ENCODE measurements at regions not wholly inside any gene's neighbourhood (a gene's known extent, or its start where the extent isn't known, plus 50 kb on each side); places are given as distances from the start of the nearest gene placed in this dataset.

DNA sequence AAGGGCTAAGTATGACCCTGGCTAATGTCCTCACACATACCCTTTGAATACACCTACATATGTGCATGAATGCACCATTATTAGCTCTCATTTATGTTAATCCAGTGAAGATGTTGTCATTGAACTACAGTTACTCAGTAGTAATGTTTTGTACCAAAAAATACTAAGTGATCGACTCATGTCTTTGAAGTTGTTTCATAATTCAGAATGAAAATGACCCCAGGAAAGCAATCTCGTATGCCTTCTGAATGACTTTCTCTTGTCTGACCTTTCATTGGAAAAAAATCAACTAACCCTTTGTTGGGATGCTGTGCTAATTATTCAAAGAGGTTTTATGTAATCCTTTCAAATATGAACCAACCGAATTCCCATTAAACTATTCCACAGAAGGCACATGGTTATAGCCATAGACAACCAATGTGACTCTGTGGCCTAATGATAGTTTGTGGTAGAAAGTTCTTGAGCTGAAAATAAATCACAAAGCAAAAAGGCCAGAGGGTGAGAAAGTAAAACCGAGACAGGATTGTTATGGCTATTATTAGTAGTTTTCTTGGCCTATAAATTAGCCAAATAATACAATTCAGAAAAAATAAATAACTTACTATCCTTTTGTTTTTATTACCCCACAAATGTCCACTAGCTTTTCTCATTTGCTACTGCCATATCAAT, 86.8 kb upstream of the STARD13 start:
- no peak for DNase-seq

DNA sequence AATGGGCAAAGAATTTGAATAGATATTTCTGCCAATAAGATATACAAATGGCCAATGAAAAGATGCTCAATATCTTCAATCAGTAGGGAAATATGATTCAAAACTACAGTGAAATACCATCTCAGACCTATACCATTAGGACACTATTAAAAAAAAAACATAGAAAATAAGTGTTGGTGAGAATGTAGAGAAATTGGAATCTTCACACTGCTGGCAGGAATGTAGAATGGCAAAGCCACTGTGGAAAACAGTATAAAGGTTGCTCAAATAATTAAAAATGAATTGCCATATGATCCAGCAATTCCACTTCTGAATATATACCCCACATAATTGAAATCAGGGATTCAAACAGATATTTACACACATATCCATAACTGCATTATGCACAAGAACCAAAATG, 88.1 kb upstream of the STARD13 start:
- no peak for DNase-seq

DNA sequence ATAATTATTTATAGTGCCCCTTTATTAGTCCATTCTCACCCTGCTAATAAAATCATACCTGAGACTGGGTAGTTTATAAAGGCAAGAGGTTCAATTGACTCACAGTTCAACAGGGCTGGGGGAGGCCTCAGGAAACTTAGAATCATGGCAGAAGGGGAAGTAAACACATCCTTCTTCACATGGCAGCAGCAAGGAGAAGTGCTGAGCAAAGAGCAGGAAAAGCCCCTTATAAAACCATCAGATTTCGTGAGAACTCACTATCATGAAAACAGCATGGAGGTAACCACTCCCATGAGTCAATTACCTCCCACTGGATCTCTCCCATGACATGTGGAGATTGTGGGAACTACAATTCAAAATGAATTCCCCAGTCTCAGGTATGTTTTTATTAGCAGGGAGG, 89.9 kb upstream of the STARD13 start:
- no peak for DNase-seq

DNA sequence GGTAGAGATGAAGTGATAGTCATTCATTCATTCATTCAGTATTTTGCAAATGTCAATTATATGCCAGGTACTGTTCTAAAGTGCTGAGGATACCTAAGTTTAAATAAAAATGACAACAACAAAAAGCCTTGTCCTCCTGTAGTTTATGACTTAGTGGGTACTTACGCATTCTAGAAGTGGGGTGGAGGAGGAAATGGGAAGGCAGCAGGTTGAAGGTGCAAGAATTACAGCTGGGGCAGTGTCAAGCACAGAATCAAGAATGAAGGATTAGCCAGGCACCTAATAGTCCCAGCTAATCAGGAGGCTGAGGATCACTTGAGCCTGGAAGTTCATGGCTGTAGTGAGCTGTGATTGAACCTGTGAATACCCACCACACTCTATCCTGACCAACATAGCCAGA, 90.7 kb upstream of the STARD13 start:
- no peak for DNase-seq

DNA sequence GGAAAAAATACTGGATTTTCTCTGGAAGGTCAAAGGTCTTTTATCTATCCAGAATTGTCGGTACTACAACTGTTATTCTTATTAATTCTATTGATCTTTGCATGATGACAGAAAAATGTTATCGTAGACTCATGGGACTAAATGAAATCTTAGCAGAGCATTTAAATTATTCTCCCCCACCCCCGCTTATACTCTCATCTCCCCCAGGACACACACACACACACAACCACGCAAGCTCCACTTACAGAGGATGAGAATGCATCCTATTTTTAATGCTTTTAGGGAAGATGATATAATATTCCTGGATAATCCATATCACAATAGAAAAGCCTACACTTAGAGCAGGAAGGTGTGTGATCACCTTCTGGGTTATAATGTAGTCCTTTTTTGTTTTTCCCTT, 91.9 kb upstream of the STARD13 start:
- no peak for DNase-seq

DNA sequence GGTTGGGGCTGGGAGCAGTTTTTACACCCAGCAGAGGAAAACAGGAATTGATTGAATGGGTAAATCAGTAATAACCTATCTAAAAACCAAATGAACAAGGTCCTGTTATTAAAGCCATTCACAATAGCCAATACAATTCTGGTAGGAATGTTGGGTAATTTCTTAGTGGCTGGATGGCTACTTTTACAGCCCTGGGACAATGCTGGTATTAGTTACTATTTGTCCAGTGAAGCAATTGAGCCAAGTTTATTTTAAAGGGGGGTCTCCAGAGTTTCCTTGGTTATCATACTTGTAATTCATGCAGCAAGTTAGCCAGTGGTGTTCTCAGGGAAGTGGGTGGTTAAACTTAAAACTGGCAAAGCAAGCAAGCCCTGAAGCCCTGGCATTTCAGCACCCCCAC, 92.3 kb upstream of the STARD13 start:
- no peak for DNase-seq

DNA sequence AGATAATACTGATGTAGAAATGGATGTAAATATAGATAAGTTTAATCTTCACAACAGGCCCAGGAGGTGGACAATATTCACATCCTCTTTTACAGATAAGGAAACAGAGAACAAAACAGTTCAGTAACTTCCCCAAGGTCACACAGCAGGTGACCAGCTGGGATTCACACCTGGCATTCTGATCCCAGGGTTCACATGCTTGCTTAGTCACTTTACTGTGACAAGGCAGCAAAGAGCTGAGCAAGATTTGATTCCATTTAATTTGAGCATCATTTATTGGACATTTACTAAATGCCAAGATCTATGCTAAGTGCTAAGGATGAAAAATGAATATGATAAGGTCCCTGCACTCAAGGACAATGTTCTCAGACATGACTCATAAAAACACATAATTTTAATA, 94.1 kb upstream of the STARD13 start:
- DNase-seq = no peak

DNA sequence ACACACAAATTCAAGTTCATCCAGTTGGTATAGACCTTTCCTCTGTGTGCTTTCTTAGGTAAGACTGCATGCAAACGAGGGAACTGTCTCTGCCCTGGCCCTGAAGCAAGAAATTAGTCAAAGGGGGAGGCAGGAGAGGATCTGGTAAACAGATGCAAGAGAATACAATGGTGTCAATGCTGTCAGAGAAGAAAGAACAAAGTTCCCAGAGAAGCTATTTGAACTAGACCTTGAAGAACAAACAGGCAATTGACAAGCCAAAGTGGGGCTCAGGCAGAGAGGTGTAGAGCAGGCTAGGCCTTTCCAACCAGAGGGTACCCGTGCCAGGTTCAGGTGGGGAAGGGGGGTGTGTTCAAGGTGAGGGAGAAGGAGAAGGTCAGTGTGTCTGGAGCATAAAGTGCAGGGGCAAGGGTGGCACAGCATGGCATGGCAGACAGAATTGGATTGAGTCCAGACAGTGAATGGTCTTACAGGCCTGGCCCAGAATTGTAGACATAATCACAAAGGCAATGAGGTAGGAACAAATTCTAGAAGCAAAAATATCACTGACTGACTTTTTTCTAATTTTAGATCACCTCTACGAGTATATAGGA, 95.0 kb upstream of the STARD13 start:
- no peak for DNase-seq

DNA sequence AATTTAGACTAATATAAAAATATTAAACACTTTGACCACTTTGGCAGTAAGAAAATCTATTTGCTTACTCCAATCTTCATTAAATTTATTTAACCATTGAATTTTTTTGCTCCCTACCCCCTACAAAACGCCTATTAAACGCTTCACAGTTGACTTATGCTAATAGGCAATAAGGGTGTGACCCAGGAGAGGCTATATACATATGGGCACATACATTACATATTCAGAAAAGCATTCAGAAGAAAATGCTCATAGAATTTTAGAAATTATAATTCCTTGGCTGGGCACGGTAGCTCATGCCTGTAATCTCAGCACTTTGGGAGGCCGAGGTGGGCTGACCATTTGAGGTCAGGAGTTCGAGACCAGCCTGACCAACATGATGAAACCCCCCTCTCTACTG, 95.6 kb upstream of the STARD13 start:
- no peak for DNase-seq

DNA sequence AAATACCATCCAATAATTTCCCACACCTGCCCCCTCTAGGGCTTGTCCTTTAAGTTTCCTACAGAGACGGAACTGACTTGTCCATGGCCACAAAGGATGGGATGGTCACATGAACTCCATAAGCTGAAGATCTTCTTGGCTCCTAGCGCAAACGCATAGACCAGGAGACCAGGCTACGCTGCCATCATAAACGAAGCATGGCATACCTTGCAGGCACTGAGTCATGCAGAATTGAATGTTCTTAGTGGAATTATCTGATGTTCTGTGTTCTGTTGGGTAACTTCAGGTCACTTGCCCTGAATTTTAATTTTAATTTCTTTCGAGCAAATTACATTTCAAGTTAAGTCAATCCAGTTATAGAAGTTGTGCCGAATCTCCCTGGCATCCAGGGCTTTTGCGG, 96.4 kb upstream of the STARD13 start:
- no peak for DNase-seq

DNA sequence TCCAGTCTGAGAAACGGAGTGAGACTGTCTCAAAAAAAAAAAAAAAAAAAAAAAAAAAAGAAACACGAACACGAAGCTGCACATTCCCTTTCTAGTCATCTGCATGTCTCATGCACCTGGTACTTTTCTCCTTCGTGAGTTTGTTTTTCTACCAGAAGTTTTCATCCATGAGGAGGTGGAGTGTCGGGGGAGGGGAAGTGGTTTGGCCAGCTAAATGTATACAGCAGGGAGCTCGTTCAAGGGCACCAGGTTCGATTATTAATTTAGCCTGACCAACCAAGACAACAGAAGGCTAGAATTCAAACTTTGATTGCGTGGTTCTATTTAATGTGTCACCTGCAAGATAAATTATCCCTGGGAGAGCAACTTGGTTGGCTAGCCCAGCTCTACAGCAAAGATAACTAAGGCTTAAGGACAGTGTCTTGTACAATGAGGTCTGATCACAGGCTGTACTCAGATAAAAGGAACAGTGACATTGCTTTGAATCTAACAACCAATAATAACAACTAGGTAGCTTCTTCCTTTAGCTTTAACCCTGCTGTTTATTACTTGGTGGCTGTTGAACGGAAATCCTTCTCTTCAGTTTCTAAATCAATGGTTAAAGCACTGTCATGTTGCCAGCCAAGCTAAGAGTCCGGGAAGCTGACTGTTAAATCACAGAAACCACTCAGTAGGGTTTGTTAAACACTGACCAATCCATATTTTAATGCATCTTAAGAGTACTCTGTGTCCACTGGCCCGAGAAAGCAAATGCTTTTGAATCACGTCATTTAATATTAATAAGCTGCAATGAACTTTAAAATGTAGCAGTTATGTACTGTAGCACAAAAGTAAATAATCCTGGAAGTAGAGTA, 98.4 kb upstream of the STARD13 start:
- DNase-seq = no peak

DNA sequence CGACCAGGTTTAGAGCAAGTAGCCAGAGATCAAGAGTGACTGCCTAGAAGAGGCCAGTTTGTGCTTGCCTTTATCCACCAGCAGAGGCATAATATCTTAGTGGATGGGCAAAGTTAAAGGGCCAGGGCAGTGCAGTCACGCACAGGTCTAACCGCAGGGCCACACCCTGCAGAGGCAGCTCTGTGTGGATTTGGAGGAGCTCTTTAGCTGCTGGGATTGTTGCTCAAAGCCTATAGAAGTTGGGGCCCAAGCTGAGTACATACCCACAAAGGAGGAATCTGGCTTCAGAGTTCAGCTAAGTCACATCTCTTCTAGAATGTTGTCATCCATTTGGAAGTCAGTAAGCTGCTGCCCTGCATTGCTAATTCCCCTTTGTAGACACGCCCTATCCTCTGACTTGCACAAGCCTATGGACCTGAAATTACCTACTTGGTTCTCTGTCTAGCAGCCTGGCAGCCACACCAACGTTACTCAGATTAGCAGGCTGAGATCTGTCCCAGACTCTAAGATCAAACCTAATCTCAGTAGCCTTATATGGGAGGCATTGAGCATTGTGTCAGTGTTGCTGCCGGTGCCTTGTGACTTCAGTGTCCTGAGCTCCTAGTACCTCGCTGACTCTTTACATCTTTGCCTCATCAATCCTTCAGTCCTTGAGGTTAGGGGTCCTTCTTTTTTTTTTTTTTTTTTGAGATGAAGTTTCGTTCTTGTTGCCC, 102.9 kb upstream of the STARD13 start:
- DNase-seq = no peak

DNA sequence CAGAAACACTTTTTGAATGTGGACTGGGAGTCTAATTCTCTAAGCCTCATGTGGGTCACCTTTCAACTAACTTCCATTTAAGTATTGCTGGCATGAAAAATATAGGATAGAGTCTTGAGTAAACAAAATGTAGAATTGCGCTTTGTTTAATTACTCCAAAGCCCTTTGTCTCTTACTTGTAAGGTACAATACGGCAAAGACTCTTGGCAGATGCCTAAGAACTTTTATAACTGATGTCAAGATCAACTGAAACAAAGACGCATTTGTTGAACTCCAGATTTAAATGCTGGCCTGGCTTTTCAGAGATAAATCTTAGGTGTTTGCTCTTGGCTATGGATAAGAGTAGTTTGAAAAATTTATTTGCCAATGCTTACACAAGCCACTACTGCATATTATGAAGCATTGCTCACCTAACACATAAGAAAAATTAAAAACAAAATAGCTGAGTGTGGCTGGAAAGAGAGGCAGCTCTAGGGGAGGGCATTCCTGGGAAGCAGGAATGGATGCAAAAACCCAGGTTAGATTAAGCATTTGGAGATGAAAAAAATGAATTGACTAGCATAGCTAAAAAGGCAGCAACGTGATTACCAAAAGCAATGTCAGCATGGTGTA, 107.3 kb upstream of the STARD13 start:
- DNase-seq = no peak

DNA sequence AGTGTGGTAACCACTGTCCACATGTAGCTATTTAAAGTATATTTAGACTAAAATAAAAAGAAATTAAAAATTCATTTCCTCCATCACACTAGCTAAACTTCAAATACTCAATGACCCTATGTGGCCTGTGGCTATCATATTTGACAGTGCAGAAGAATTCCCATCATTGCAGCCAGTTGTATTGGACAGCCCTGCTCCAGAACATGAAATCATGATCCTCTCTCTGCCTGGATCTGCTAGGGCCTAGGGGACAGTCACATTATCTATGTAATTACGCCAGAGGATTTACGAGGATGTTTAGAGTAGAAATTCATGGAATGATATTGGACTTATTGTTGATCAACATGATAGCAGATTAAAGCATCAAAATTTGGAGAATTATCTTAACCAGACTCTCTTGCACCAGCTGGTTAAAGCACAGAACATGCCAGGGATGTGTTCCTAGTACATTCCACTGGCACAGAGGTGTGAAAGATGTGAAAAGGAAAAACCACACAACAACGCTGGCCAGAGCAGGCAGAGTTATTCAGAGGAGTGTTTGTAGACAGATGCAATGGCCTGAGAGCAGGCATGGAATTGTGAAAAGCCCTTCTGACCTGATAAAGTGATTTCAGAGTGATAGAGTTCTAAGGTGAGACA, 108.9 kb upstream of the STARD13 start:
- DNase-seq = no peak

DNA sequence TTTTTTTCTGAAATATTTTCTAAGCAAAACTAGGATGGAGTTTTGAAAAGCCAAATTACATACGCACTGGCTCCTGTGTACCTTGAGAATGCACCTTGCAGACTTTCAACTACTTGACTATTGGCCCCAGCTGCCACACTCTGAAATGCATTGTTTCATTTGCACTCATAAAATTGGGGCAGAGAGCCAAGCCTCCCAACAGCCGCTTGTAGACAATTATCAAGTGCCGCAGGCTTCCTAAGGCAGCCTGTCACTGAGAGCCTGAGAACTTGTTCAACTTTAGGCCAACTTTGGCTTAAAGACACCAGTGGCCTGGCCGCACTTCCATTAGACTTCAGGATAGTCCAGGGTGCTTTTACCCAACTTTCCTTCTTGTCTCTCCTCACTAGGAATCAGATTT, 115.7 kb upstream of the STARD13 start:
- DNase-seq = no peak

DNA sequence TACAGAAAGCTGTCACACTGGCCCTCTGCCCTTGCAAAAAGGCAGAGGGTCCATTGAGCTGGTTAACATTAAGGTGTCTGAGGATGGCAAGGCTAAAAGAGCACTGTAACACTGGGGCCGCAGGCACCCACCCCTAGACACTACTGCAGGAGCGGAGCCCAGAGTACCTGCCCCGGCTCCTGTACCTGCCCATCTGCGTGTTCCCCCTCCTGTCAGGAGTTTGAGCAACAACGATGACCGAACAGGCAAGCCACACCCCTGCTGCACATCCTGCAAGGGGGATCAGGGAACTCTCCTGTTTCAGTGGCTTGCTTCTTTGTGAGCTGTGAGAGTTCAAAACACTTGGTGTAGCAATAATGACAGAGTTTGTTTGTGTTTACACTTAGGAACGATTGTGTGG, 117.4 kb upstream of the STARD13 start:
- no peak for DNase-seq

DNA sequence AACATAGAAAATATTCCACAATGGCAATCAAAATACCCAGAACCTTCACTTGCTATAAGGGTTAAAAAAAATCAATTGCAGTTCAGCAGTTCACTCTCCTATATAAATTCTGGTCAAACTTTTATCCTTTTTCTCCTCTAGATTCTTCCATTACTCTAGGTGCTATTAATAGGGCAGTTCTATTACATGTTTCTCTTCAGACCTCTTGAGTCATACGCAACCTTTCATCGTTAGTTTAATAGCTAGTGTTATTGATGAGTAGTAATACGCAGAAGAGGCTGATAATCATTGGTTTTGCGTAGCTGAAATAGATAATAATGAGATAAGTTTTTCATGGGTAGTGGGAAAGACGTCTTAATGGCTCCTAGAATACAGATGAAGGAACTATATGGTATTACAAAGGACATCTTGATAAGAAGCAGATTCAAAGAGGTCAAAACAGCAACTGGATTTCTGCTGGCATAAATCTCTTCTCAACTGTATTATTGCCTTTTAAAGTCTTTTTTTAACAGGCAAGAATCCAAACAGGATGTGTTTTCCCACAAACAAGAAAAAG, 118.3 kb upstream of the STARD13 start:
- DNase-seq = no peak

DNA sequence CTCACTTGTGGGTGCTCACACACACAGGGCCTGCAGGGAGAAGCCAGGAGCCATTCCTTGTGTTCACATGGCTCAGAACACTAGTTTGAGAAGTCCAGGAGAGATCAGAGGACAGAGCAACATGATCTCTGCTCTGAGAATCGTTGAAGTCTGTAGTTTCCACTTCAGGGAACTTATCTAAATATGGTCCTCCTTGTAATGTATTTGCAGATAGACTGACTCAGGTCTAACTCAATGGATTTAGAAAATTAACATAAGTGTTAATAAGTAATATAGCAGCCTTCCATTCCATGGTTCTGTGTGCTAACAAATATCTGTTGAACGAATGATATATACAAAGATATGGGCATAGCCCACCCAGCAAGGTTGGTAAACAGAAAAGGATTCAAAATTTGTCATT, 119.8 kb upstream of the STARD13 start:
- DNase-seq = no peak

DNA sequence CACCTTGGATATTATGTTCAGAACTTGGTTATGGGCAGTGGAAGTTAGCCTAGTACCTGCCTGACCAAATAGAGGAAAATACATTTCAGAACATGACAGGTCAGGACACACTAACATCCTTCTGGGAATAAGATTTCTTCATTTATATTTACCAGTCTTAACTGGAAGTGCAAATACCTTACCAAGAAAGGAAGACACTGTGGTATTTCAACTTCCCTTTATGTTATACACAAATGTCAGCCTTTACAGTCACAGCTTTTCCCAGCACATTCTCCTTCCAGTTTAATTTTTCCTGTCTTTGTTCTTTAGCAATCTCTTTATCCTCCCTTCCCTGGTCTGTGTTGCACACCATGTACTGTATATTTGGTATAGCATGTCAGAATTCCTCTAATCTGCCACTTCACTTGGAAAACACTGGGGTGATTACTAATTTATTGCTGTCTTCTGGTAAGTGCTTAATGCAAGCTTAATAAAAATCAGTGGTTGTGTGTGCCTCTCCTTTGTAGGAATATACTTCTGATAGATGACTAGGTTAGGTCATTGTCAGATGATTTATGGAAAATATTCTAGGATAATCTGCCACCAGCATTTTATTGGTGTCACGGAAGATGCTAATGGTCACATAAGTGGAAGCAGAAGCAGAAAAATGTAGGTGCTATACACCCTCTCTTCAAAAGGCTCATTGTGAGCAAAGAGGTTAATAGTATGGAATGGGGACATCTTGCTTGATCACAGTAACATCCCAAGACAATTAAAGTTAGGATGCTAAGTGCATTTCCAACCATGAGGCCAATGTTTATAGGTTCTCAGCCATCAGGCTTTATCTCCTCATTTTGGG, 124.3 kb upstream of the STARD13 start:
- no peak for DNase-seq

DNA sequence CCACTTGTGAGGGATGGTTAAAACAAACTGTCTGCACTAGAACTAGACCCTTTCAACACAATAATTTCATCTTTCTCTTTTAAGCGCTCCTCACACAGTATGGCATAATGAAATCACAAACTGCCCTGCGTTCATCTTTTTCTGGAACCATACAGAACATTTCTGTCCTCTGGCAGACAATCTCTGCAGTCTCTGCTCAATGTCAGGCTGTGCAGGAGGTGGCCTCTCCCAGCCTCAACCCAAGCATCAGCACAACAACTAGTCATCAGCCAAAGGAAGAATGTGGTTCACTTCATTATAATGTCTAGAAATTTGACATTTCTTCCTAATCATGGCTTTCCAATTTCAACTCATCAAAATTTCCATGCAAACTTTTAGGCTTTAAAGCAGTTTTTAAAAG, 125.1 kb upstream of the STARD13 start:
- DNase-seq = no peak
